Liver (tissue), 8 donors: ENCODE measurements at regions not wholly inside any gene's neighbourhood (a gene's known extent, or its start where the extent isn't known, plus 50 kb on each side); places are given as distances from the start of the nearest gene placed in this dataset.

Experiments used
- DNase-seq: peaks from one replicate; pipeline ENCODE4 v3.0.0-alpha.2; 2017; ENCODE audit warnings: low spot score
- H3K27ac ChIP-seq, 2 donors: one replicate each; pipeline ENCODE4 v1.7.0; 2013; ENCODE audit warnings: inconsistent platforms in 2 of 2, low read length in 2 of 2, control low read depth in 1 of 2, low read depth in 1 of 2, mild to moderate bottlenecking in 1 of 2
- H3K27me3 ChIP-seq, 4 donors: one replicate each; pipeline versions ENCODE4 v1.6.1 to v1.7.0; 2013; ENCODE audit warnings: low read length in 3 of 4, inconsistent platforms in 1 of 4, mild to moderate bottlenecking in 1 of 4, moderate library complexity in 1 of 4; ENCODE audit not compliant: control insufficient read depth in 4 of 4, insufficient read depth in 4 of 4
- H3K36me3 ChIP-seq, 4 donors: one replicate each; pipeline versions ENCODE4 v1.6.1 to v1.7.0; 2013; ENCODE audit warnings: low read length in 3 of 4, mild to moderate bottlenecking in 3 of 4, low read depth in 1 of 4, moderate library complexity in 1 of 4; ENCODE audit not compliant: control insufficient read depth in 4 of 4, insufficient read depth in 3 of 4
- H3K4me1 ChIP-seq, 4 donors: one replicate each; pipeline versions ENCODE4 v1.6.1 to v1.7.0; 2013; ENCODE audit warnings: low read length in 3 of 4, mild to moderate bottlenecking in 3 of 4, moderate library complexity in 1 of 4; ENCODE audit not compliant: control insufficient read depth in 4 of 4, insufficient read depth in 4 of 4
- H3K4me3 ChIP-seq, 3 donors: one replicate each; pipeline versions ENCODE4 v1.6.1 to v1.7.0; 2013; ENCODE audit warnings: low read length in 3 of 3, control low read depth in 1 of 3, low read depth in 1 of 3, mild to moderate bottlenecking in 1 of 3
- H3K9ac ChIP-seq, 2 donors: one replicate each; pipeline ENCODE4 v1.7.0; 2013; ENCODE audit warnings: low read length in 2 of 2, mild to moderate bottlenecking in 2 of 2, moderate library complexity in 2 of 2, control low read depth in 1 of 2, low read depth in 1 of 2
- H3K9me3 ChIP-seq, 4 donors: one replicate each; pipeline versions ENCODE4 v1.6.1 to v1.7.0; 2013; ENCODE audit warnings: low read length in 3 of 4; ENCODE audit not compliant: control insufficient read depth in 4 of 4
- ATF3 ChIP-seq: IDR thresholded peaks from 2 replicates; pipeline ENCODE4 v1.6.1; 2016; ENCODE audit warnings: antibody characterized with exemption
- CTCF ChIP-seq: fragments of 150-350 bp; IDR thresholded peaks from 2 replicates; pipeline ENCODE4 v1.5.1; 2017; ENCODE audit warnings: improper control_type of control experiment, low read depth, low read length; ENCODE audit not compliant: missing input control
- EGR1 ChIP-seq, 2 donors: IDR thresholded peaks; 2 replicates each; pipeline ENCODE4 v1.6.1; 2016 to 2018; ENCODE audit warnings: antibody characterized with exemption in 2 of 2, low read depth in 2 of 2
- FOXA1 ChIP-seq: IDR thresholded peaks from 2 replicates; pipeline ENCODE4 v1.6.1; 2016; ENCODE audit warnings: antibody characterized with exemption
- FOXA2 ChIP-seq: IDR thresholded peaks from 2 replicates; pipeline ENCODE4 v1.6.1; 2016; ENCODE audit warnings: antibody characterized with exemption
- GABPA ChIP-seq, 2 donors: IDR thresholded peaks in 1 of 2; conservative IDR thresholded peaks in 1 of 2; 2 replicates each; pipeline ENCODE4 v1.6.1; 2016; ENCODE audit warnings: antibody characterized with exemption in 2 of 2, mild to moderate bottlenecking in 1 of 2, moderate library complexity in 1 of 2
- HNF4A ChIP-seq, 2 donors: conservative IDR thresholded peaks; 2 replicates each; pipeline ENCODE4 v1.6.1; 2016; ENCODE audit warnings: antibody characterized with exemption in 2 of 2, mild to moderate bottlenecking in 2 of 2
- HNF4G ChIP-seq: IDR thresholded peaks from 2 replicates; pipeline ENCODE4 v1.6.1; 2016; ENCODE audit warnings: antibody characterized with exemption
- JUND ChIP-seq, 2 donors: IDR thresholded peaks; 2 replicates each; pipeline ENCODE4 v1.6.1; 2016; ENCODE audit warnings: antibody characterized with exemption in 2 of 2
- MAX ChIP-seq: IDR thresholded peaks from 2 replicates; pipeline ENCODE4 v1.6.1; 2016; ENCODE audit warnings: antibody characterized with exemption
- NR2F2 ChIP-seq: IDR thresholded peaks from 2 replicates; pipeline ENCODE4 v1.6.1; 2016; ENCODE audit warnings: antibody characterized with exemption
- RAD21 ChIP-seq, 2 donors: IDR thresholded peaks; 2 replicates each; pipeline ENCODE4 v1.6.1; 2016; ENCODE audit warnings: antibody characterized with exemption in 2 of 2, mild to moderate bottlenecking in 2 of 2
- RXRA ChIP-seq, 2 donors: IDR thresholded peaks; 2 replicates each; pipeline ENCODE4 v1.6.1; 2017 to 2018; ENCODE audit warnings: antibody characterized with exemption in 2 of 2, mild to moderate bottlenecking in 1 of 2
- SP1 ChIP-seq: IDR thresholded peaks from 2 replicates; pipeline ENCODE4 v1.6.1; 2018; ENCODE audit warnings: antibody characterized with exemption, mild to moderate bottlenecking
- TAF1 ChIP-seq: conservative IDR thresholded peaks from 2 replicates; pipeline ENCODE4 v1.6.1; 2016; ENCODE audit warnings: antibody characterized with exemption, mild to moderate bottlenecking
- YY1 ChIP-seq: IDR thresholded peaks from 2 replicates; pipeline ENCODE4 v1.6.1; 2016; ENCODE audit warnings: antibody characterized with exemption, mild to moderate bottlenecking
- ZBTB33 ChIP-seq: IDR thresholded peaks from 2 replicates; pipeline ENCODE4 v1.6.1; 2016; ENCODE audit warnings: antibody characterized with exemption
- WGBS: extraction: QIAGEN DNeasy Blood & Tissue Kit; methylation state at CpG from one replicate; pipeline ENCODE4 v1.1.7; 2013; 5-methylcytosine and 5-hydroxymethylcytosine counted together
- TF ChIP-seq, protein P1 (sequence below): IDR thresholded peaks from 2 replicates; pipeline ENCODE4 v1.6.1; 2016; ENCODE audit warnings: antibody characterized with exemption, mild to moderate bottlenecking
- donor health status: healthy.
- donor health status: healthy.
- donor health status: healthy.
- donor health status: healthy.
- donor health status: healthy.

DNA sequence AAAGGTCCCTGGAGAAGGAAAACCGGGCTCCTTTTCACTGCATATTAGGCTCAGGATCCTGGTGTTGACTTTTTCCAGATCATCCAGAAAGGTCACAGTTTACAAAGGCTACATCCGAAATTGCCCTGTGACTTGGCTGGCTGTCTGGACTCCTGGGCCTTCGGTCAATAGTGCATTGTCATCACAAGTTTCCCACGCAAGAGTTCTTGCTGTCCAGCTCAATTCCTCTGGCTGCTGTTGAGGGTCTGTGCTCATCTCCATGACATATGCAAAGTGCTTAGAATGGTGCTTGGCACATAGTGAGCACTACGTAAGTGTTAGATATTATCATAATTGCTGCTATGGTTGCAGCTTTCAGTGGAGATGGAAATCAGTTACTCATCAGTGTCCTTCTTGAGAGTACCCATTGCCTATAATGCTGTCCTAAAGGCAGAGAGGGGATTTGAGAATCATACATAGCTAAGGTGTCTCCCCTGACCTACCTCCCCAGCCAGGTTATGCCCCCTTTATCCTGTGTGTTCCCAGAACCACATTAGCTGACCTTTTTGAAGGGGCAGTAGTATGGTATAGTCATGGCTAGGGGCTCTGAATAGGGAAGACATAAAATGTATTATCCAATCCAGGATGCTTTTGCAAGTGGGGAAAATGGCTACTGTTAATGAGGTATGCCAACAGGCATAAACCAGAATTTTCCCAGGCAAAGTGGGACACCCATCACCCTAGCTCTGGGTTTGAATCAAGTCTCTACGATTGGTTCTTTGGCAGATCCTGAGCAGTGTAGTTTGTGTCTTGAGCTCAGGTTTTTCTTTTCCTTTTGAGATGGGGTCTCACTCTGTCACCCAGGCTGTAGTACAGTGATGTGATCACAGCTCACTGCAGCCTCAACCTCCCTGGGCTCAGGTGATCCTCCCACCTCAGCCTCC lies 132.0 kb upstream of the CCND2 start:
- TF ChIP-seq JUND (IDR thresholded peaks at IDR 0.05) (no peak), NR2F2 (no peak), CTCF (no peak), HNF4A (conservative IDR thresholded peaks at IDR 0.05) (no peak), FOXA2 (no peak)
- Histone ChIP-seq H3K9ac (no peak overlapping the region), H3K36me3 (no peaks in the 10 kb centered on the region), H3K27me3 (no peaks in the 10 kb centered on the region), H3K4me1 (peaks cover 0 to 2% (median 0%) of the 10 kb centered on the region in 4 donors), H3K27ac (no peak overlapping the region), H3K4me3 (no peak overlapping the region), H3K9me3 (no peaks in the 10 kb centered on the region)
- DNase-seq = no peak
- 54% methylated on average over 6 of the region's 6 CpGs for whole genome bisulfite sequencing

- Histone ChIP-seq H3K36me3 (no peaks in the 10 kb centered on the region), H3K27ac (no peak overlapping the region), H3K4me1 (peaks cover 0 to 2% (median 0%) of the 10 kb centered on the region in 4 donors), H3K9ac (no peak overlapping the region), H3K4me3 (no peak overlapping the region), H3K27me3 (no peaks in the 10 kb centered on the region), H3K9me3 (no peaks in the 10 kb centered on the region)
- TF ChIP-seq YY1 (no peak), NR2F2 (no peak), RXRA (IDR thresholded peaks at IDR 0.05) (no peak), TAF1 (no peak), MAX (no peak), HNF4A (conservative IDR thresholded peaks at IDR 0.05) (no peak), CTCF (no peak), JUND (IDR thresholded peaks at IDR 0.05) (no peak), ATF3 (no peak), SP1 (no peak), ZBTB33 (no peak), FOXA2 (no peak), EGR1 (IDR thresholded peaks at IDR 0.05; ENCODE audit: low read depth in 2 of 2) (no peak), HNF4G (no peak), GABPA (IDR thresholded peaks at IDR 0.05 in 1 of 2, conservative IDR thresholded peaks at IDR 0.05 in 1 of 2) (no peak), RAD21 (IDR thresholded peaks at IDR 0.05) (no peak), FOXA1 (no peak)
- TF ChIP-seq, protein P1, sequence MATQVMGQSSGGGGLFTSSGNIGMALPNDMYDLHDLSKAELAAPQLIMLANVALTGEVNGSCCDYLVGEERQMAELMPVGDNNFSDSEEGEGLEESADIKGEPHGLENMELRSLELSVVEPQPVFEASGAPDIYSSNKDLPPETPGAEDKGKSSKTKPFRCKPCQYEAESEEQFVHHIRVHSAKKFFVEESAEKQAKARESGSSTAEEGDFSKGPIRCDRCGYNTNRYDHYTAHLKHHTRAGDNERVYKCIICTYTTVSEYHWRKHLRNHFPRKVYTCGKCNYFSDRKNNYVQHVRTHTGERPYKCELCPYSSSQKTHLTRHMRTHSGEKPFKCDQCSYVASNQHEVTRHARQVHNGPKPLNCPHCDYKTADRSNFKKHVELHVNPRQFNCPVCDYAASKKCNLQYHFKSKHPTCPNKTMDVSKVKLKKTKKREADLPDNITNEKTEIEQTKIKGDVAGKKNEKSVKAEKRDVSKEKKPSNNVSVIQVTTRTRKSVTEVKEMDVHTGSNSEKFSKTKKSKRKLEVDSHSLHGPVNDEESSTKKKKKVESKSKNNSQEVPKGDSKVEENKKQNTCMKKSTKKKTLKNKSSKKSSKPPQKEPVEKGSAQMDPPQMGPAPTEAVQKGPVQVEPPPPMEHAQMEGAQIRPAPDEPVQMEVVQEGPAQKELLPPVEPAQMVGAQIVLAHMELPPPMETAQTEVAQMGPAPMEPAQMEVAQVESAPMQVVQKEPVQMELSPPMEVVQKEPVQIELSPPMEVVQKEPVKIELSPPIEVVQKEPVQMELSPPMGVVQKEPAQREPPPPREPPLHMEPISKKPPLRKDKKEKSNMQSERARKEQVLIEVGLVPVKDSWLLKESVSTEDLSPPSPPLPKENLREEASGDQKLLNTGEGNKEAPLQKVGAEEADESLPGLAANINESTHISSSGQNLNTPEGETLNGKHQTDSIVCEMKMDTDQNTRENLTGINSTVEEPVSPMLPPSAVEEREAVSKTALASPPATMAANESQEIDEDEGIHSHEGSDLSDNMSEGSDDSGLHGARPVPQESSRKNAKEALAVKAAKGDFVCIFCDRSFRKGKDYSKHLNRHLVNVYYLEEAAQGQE = no peak
- 85% methylated on average over 8 of the region's 8 CpGs for WGBS
- DNase-seq = no peak
Observed at GRCh38 chr12:4140581-4141301, 132.8 kb upstream of the CCND2 start.
